Spleen (tissue), 7 donors: ENCODE measurements at regions not wholly inside any gene's neighbourhood (a gene's known extent, or its start where the extent isn't known, plus 50 kb on each side); places are given as distances from the start of the nearest gene placed in this dataset.

Experiments used
- CTCF ChIP-seq, 11 experiments: fragments of 200-600 bp in 7 of 11; fragments of 450-650 bp in 4 of 11; sonication (generic) in 4 of 11; IDR thresholded peaks in 8 of 11; conservative IDR thresholded peaks in 3 of 11; 1 replicate in 7 of 11; 2 replicates in 4 of 11; pipeline versions ENCODE4 v1.4.0 to v1.8.0; 2016 to 2021; ENCODE audit warnings: antibody characterized with exemption in 11 of 11, inconsistent platforms in 4 of 11, mild to moderate bottlenecking in 1 of 11
- POLR2A ChIP-seq, 3 donors: fragments of 450-650 bp; IDR thresholded peaks; one replicate each; pipeline ENCODE4 v1.5.1; 2017; ENCODE audit warnings: antibody characterized with exemption in 3 of 3, mild to moderate bottlenecking in 1 of 3
- POLR2AphosphoS5 ChIP-seq, 3 donors: sonication (generic); formaldehyde crosslinking; IDR thresholded peaks; one replicate each; pipeline ENCODE4 v1.5.1; 2017; ENCODE audit warnings: antibody characterized with exemption in 3 of 3
- donor health status: DM: no; HTN: no; CAD: no; lungs with moderate emphysema.
- donor health status: DM: no; HTN: no; CAD: no.
- donor health status: DM: no; HTN: no; CAD: no.

DNA sequence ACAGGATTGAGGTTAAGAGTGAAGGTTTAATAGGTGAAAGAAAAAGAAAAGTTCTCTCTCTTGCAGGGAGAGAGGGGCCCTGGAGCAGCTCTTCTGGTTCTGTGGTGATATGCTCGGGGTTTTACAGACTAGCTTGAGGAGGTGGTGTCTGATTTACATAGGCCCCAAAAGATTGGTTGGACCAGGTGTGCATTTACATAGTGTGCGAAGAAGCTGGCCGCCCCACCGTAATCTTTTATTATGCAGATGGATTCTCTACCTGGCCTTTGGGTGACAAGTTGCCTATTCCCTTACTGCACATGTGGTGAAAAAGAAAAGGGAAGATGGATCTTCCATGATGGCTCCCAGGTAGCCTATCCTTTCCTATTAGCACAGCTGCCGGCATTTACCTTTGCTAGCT lies 219.9 kb upstream of the GRIA4 start:
- TF ChIP-seq POLR2A (IDR thresholded peaks at IDR 0.05) (no peak), CTCF (IDR thresholded peaks at IDR 0.05 in 8 of 11, conservative IDR thresholded peaks at IDR 0.05 in 3 of 11) (no peak), POLR2AphosphoS5 (IDR thresholded peaks at IDR 0.05) (no peak)
